ENCODE measurements at regions not wholly inside any gene's neighbourhood (a gene's known extent, or its start where the extent isn't known, plus 50 kb on each side); places are given as distances from the start of the nearest gene placed in this dataset.

GRCh38 chr19:28429356-28429755, 783.6 kb downstream of the UQCRFS1 start:
- Mint-ChIP-seq H3K27me3 (ENCODE audit: unreplicated experiment) (peaks cover 2% of the 10 kb centered on the region), H3K4me3 (ENCODE audit: unreplicated experiment) (no peak overlapping the region), H3K4me1 (ENCODE audit: unreplicated experiment) (peaks cover 10% of the 10 kb centered on the region), H3K36me3 (ENCODE audit: low read depth, unreplicated experiment) (peaks cover 10% of the 10 kb centered on the region), H3K27ac (ENCODE audit: unreplicated experiment) (no peak overlapping the region), H3K9me3 (ENCODE audit: unreplicated experiment) (peaks cover 5% of the 10 kb centered on the region)
- no peak for TF ChIP-seq CTCF (IDR thresholded peaks at IDR 0.05; ENCODE audit: unreplicated experiment)
- no peak for DNase-seq (ENCODE audit: low spot score)

GRCh38 chr19:28428663-28429348, 784.1 kb downstream of the UQCRFS1 start:
- peaks cover 4% of the 10 kb centered on the region for H3K9me3 Mint-ChIP-seq (ENCODE audit: unreplicated experiment)
- H3K36me3 Mint-ChIP-seq (ENCODE audit: low read depth, unreplicated experiment) = peaks cover 5% of the 10 kb centered on the region
- no peak overlapping the region for H3K4me3 Mint-ChIP-seq (ENCODE audit: unreplicated experiment)
- peaks cover 2% of the 10 kb centered on the region for H3K27me3 Mint-ChIP-seq (ENCODE audit: unreplicated experiment)
- H3K4me1 Mint-ChIP-seq (ENCODE audit: unreplicated experiment) = peaks cover 13% of the 10 kb centered on the region
- H3K27ac Mint-ChIP-seq (ENCODE audit: unreplicated experiment) = no peak overlapping the region
- DNase-seq (ENCODE audit: low spot score) = no peak
- TF ChIP-seq CTCF (IDR thresholded peaks at IDR 0.05; ENCODE audit: unreplicated experiment) = no peak

GRCh38 chr19:28427376-28428083, 785.4 kb downstream of the UQCRFS1 start:
- no peak overlapping the region for H3K4me3 Mint-ChIP-seq (ENCODE audit: unreplicated experiment)

GRCh38 chr19:28426730-28427225, 786.2 kb downstream of the UQCRFS1 start:
- Mint-ChIP-seq H3K36me3 (ENCODE audit: low read depth, unreplicated experiment) (no peaks in the 10 kb centered on the region), H3K27ac (ENCODE audit: unreplicated experiment) (no peak overlapping the region), H3K9me3 (ENCODE audit: unreplicated experiment) (no peaks in the 10 kb centered on the region), H3K4me1 (ENCODE audit: unreplicated experiment) (peaks cover 14% of the 10 kb centered on the region), H3K4me3 (ENCODE audit: unreplicated experiment) (no peak overlapping the region), H3K27me3 (ENCODE audit: unreplicated experiment) (peaks cover 1% of the 10 kb centered on the region)
- no peak for TF ChIP-seq CTCF (IDR thresholded peaks at IDR 0.05; ENCODE audit: unreplicated experiment)
- no peak for DNase-seq (ENCODE audit: low spot score)

More at GRCh38 chr19:28427376-28428083, 785.4 kb downstream of the UQCRFS1 start:
- Mint-ChIP-seq H3K9me3 (ENCODE audit: unreplicated experiment) (peaks cover 4% of the 10 kb centered on the region), H3K27ac (ENCODE audit: unreplicated experiment) (no peak overlapping the region), H3K4me1 (ENCODE audit: unreplicated experiment) (peaks cover 14% of the 10 kb centered on the region), H3K27me3 (ENCODE audit: unreplicated experiment) (peaks cover 1% of the 10 kb centered on the region), H3K36me3 (ENCODE audit: low read depth, unreplicated experiment) (peaks cover 5% of the 10 kb centered on the region)
- no peak for DNase-seq (ENCODE audit: low spot score)
- no peak for TF ChIP-seq CTCF (IDR thresholded peaks at IDR 0.05; ENCODE audit: unreplicated experiment)
